Heart right ventricle (tissue), 16 donors: ENCODE measurements at regions not wholly inside any gene's neighbourhood (a gene's known extent, or its start where the extent isn't known, plus 50 kb on each side); places are given as distances from the start of the nearest gene placed in this dataset.

Experiments
- ATAC-seq, 8 donors: fragments of 200-7000 bp; cut with Tn5 transposase; one replicate each; pipeline ENCODE4 v1.9.1; 2020; ENCODE audit warnings: mild to moderate bottlenecking in 8 of 8, moderate library complexity in 8 of 8, moderate number of reproducible peaks in 1 of 8
- DNase-seq, 2 donors: peaks; one replicate each; pipeline ENCODE4 v3.0.0-alpha.2; 2020
- H3K27ac ChIP-seq, 10 donors: fragments of 200-600 bp; sonication (generic) in 2 of 10; one replicate each; pipeline versions ENCODE4 v1.5.0 to v1.8.0; 2020 to 2022; ENCODE audit warnings: mild to moderate bottlenecking in 3 of 10
- H3K27me3 ChIP-seq, 7 donors: fragments of 200-600 bp; one replicate each; pipeline ENCODE4 v1.8.0; 2021 to 2022; ENCODE audit warnings: mild to moderate bottlenecking in 2 of 7
- H3K36me3 ChIP-seq, 9 donors: fragments of 200-600 bp; sonication (generic) in 1 of 9; one replicate each; pipeline versions ENCODE4 v1.5.0 to v1.8.0; 2020 to 2022; ENCODE audit warnings: mild to moderate bottlenecking in 2 of 9
- H3K4me1 ChIP-seq, 9 donors: fragments of 200-600 bp; sonication (generic) in 1 of 9; one replicate each; pipeline versions ENCODE4 v1.5.0 to v1.8.0; 2020 to 2022; ENCODE audit warnings: mild to moderate bottlenecking in 4 of 9
- H3K4me3 ChIP-seq, 10 donors: fragments of 200-600 bp; sonication (generic) in 2 of 10; one replicate each; pipeline versions ENCODE4 v1.5.0 to v1.8.0; 2020 to 2022; ENCODE audit warnings: mild to moderate bottlenecking in 7 of 10, moderate library complexity in 2 of 10
- H3K9me3 ChIP-seq, 11 donors: fragments of 200-600 bp in 10 of 11; sonication (generic) in 2 of 11; one replicate each; pipeline versions ENCODE4 v1.5.0 to v1.8.0; 2013 to 2022; ENCODE audit warnings: mild to moderate bottlenecking in 2 of 11, control low read depth in 1 of 11, moderate library complexity in 1 of 11
- CTCF ChIP-seq, 9 donors: fragments of 200-600 bp; sonication (generic) in 2 of 9; IDR thresholded peaks; one replicate each; pipeline versions ENCODE4 v1.5.0 to v1.8.0; 2021 to 2022; ENCODE audit warnings: antibody characterized with exemption in 9 of 9, mild to moderate bottlenecking in 5 of 9, moderate library complexity in 1 of 9
- WGBS, 2 donors: extraction: QIAGEN DNeasy Blood & Tissue Kit; methylation state at CpG; one replicate each; pipeline ENCODE4 v1.1.7; 2013; ENCODE audit warnings: inconsistent platforms in 1 of 2; 5-methylcytosine and 5-hydroxymethylcytosine counted together
- intact Hi-C, 10 donors: fragments of 100-400 bp; cut with DNase I; formaldehyde crosslinking; loops; one replicate each; pipeline versions ENCODE4 v1.11.1 to v1.14.2; 2022
- donor health status: Arrhythmogenic right ventricular cardiomyopathy.
- donor health status: ischemic (EF 13 %, LVEDD 7.1; RV severe dilation, severe dysfunction).
- donor health status: healthy with polysubstance abuse.
- donor health status: DM: no; HTN: yes; CAD: no.
- donor health status: DM: no; HTN: no; CAD: no.
- donor health status: ischemic (EF 25% LVEDD 6.9; RV normal size, moderate dysfunction).
- donor health status: ischemic (EF 25% LVEDD 5.7; RV mildly dilated, moderate dysfunction).
- donor health status: healthy.
- donor health status: DM: yes; HTN: yes; CAD: no.
- donor health status: Ischemic cardiomyopathy.
- donor health status: ischemic (EF 35%, LVEDD 5.7; RV mildly dilated, moderate dysfunction).
- donor health status: nonischemic (EF 11% LVEDD 7.7; RV severe dilation, severe dysfunction).
- donor health status: DM: yes; HTN: yes; CAD: no.
- donor health status: PGD.
- donor health status: ischemic (EF 29% LVEDD 5.4; RV normal size, mild dysfunction).
- donor health status: nonischemic (EF 23%, LVEDD 6.1; RV moderate dilation, normal function).

- no peak overlapping the region for H3K4me3 ChIP-seq
- DNase-seq (no peak), ATAC-seq (no peak)
- 75 to 77% methylated on average over 6 of the region's 6 CpGs for WGBS, 2 donors
- H3K27ac ChIP-seq, result no peak overlapping the region
- H3K4me1 ChIP-seq, result peaks cover 0 to 4% (median 0%) of the 10 kb centered on the region in 9 donors
- no peaks in the 10 kb centered on the region for H3K27me3 ChIP-seq
- H3K36me3 ChIP-seq, result no peaks in the 10 kb centered on the region
- no peaks in the 10 kb centered on the region for H3K9me3 ChIP-seq
- TF ChIP-seq CTCF (IDR thresholded peaks at IDR 0.05), result no peak
- intact Hi-C loops, result no loop called here
Measured at GRCh38 chr18:24930971-24931370, 421.0 kb downstream of the ZNF521 start.

GRCh38 chr18:24933345-24933744, 418.6 kb downstream of the ZNF521 start:
- intact Hi-C loops, result no loop called here
- DNase-seq (no peak), ATAC-seq (no peak)
- WGBS, 2 donors, result 98 to 99% methylated on average over 3 of the region's 3 CpGs
- Histone ChIP-seq H3K4me1 (peaks cover 0 to 1% (median 0%) of the 10 kb centered on the region in 9 donors), H3K27me3 (no peaks in the 10 kb centered on the region), H3K4me3 (no peak overlapping the region), H3K27ac (no peak overlapping the region), H3K9me3 (no peaks in the 10 kb centered on the region), H3K36me3 (no peaks in the 10 kb centered on the region)
- TF ChIP-seq CTCF (IDR thresholded peaks at IDR 0.05), result no peak

GRCh38 chr18:24934258-24934932, 417.6 kb downstream of the ZNF521 start:
- ATAC-seq (no peak), DNase-seq (no peak)
- intact Hi-C loops, result no loop called here
- no peaks in the 10 kb centered on the region for H3K27me3 ChIP-seq
- H3K27ac ChIP-seq, result no peak overlapping the region
- 93 to 94% methylated on average over 7 of the region's 7 CpGs for WGBS, 2 donors
- TF ChIP-seq CTCF (IDR thresholded peaks at IDR 0.05), result no peak
- no peaks in the 10 kb centered on the region for H3K9me3 ChIP-seq
- H3K4me1 ChIP-seq, result no peaks in the 10 kb centered on the region
- no peak overlapping the region for H3K4me3 ChIP-seq
- no peaks in the 10 kb centered on the region for H3K36me3 ChIP-seq

- no peak for ATAC-seq
- Histone ChIP-seq H3K4me1 (no peaks in the 10 kb centered on the region), H3K27ac (no peak overlapping the region), H3K36me3 (no peaks in the 10 kb centered on the region), H3K9me3 (no peaks in the 10 kb centered on the region), H3K27me3 (no peaks in the 10 kb centered on the region), H3K4me3 (no peak overlapping the region)
- 93 to 94% methylated on average over 4 of the region's 4 CpGs for WGBS, 2 donors
- intact Hi-C loops, result no loop called here
- no peak for TF ChIP-seq CTCF (IDR thresholded peaks at IDR 0.05)
- DNase-seq, result no peak
Measured at GRCh38 chr18:24935008-24935407, 417.0 kb downstream of the ZNF521 start.
